NCI-H69 (cell line): ENCODE measurements at regions not wholly inside any gene's neighbourhood (a gene's known extent, or its start where the extent isn't known, plus 50 kb on each side); places are given as distances from the start of the nearest gene placed in this dataset.

Source experiments
- DNase-seq: peaks from one replicate; lab custom pipeline; 2025; lab: John Stamatoyannopoulos, UW

DNA sequence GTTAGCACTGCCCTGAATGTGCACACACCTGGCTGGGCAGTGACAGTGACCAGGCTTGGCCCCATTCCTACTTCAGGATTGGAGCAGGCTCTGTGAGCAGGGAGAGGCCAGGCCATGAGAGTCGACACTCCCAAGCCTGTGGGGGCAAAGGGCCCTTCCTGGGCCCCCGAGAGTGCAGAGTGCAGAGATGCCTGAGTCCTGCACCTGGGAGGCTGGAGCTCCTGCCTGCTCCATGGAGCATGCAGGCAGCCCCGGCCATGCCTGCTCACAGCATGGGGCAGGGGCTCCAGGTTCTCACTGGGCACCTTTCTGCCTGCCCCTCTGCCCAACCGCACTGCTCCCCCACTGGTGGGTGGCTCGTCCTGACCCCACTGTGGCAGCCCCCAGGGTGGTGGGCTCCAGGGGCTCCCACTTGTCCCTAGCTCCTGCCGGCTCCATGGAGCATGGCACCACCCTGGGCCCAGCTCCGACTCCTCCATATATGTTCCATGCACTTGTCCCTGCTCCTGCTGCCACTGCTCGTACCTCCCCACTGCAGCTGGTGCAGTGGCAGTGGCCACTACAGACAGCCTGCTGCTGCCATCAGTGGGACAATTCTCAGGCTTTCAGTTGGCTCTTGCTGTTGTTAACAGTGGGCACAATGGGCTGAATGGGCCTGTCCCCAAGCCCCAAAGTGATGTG lies 282.0 kb downstream of the RPRM start:
- DNase-seq: no peak

DNA sequence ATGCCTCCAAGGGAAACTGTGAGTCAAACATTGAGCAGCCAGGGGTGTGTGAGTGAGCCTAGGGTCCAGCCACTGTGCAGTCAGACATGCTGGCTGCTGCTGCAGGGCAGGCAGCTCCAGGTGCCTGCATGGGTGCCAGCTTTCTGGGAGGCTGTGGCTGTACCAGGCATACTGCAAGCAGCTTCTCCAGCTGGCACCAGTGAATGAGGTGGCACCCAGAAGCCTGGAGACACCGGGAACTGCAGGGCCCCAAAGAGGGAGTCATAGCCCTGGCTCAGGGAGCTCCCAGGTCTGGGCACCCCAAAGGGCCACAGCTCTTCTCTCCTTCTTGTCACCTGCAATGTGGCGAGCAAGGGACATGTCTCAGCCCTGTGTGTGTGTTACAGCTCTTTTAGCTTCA lies 283.2 kb downstream of the RPRM start:
- DNase-seq: no peak

DNA sequence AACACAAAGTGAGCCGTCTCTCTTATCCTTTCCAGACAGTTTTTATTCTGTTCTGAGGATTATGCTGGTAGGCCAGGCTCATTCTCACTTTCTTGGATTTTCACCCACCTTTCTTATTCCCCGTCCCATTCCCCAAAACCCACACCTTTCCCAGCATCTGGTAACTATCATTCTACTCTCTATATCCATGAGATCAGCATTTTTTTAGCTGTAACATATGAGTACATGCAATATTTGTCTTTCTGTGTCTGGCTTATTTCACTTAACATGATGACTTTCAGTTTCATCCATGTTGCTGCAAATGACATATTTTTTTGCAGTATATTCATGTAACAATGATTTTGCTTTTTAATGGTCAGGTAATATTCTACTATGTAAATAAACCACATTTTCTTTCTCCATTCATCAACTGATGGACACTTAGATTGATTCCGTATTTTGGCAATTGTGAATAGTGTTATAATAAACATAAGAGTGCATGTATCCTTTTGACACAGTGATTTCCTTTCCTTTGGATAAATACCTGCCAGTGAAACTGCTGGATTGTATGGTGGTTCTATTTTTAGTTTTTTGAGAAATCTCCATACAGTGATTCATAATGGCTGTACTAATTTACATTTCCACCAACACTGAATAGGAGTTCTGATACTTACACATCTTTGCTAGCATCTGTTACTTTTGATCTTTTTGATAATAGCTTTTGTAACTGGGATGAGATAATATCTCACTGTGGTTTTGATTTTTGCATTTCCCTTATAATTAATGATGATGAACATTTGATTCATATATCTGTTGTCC lies 289.3 kb downstream of the RPRM start:
- no peak for DNase-seq

DNA sequence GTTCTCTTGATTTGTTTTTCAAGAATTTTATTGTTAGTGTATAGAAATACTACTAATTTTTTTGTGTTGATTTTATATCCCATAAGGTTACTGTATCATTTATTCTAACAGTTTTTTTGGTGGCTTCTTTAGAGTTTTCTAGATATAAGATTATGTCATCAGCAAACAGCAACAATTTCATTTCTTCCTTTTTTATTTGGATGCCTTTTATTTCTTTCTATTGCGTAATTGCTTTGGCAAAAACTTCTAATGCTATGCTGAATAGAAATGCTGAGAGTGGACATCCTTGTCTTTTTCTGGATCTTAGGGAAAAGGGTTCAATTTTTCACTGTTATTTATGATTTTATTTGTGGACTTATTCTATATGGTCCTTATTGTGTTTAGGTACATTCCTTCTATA lies 298.8 kb downstream of the RPRM start:
- DNase-seq: no peak

DNA sequence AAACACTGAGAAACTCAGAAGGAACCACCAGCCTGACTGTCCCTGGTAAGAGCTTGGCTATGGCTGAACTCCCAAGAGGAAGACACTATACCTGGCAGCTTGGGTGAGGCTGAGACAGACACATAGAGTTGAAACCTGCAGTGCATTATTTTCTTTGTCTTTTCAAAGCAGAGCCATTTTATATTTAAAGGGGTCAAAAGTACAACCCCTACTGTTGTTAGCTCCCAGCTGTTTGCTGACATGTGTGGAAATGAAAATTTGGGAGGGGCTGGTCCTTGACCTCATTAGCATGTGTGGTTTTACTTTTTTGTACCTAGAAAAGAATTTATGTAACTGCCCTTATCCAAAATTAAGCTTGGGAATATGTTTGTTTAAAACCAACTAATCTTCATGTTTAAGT lies 309.0 kb downstream of the RPRM start:
- peak; percentile 81 for DNase-seq

DNA sequence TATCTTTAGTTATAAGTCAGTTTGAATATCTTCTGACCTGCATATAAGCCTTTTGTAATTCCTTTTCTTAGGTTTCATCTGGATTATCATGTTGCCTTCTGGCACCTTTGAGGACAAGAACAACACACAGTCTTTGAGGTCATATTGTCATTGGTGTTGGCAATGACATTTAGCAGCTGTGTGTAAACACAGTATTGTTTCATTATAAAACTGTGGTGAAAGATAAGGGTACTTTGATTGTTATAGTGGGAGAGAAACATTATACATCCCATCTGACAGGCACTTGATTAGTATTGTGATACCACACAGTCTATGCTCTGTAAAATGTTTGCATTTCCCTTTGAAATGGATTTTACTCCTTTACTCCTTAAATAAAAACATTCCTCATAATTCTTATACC lies 313.5 kb downstream of the RPRM start:
- no peak for DNase-seq

DNA sequence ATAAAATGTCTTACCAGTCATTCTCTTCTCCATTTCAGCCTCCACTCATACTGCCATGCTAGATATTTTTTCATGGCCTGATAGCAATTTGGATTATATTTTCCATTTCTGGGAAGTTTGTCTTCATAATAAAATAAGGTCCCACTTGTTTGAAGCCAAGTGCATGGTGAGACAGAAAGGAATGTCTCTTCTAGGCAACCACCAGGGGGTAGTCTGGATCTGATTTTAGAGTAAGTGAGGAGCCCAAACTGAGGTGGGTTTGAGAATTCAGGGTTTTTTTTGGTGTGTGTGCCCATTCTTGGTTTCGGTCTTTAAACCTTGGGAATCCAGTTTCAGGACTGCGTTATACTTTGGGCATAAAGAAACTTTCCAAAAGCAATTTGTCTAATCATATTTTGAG lies 315.5 kb downstream of the RPRM start:
- peak; percentile 68 for DNase-seq

DNA sequence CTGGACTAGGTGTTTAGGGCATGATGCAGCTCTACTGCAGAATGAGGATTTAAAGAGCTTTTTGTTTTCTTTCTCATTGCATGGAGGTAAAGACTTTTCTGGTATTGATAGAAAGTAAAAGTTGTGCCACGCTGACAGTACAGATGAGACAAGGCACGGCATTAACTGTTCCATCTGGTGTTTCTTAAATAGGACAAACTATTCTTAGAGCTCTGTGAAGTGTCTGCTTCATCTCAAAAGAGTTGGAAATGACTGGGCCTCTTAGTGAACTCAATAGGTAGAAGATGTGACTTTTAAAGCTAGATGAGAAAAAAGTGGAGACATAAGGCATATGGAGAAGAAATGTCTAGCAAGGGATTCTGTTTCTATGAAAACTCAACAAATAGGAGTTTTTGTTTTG lies 321.8 kb downstream of the RPRM start:
- no peak for DNase-seq

DNA sequence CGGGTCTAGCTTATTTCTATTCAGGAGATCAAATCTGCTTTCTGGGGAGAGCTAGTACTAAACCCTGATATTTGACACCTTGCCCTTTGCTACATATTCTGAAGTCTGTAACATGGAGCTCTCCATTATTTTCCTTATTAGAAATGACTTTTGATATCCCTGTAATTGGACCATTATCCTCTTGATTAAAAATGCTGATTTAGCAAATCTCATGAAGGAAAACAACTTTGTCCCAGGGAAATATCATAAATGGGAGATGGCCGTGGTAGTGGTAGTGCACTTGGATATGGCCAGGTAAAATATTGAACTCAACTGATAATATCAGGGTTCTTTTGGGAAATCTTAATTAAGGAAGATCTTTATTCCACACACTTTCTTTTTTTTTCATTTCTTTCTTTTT lies 326.5 kb downstream of the RPRM start:
- no peak for DNase-seq

DNA sequence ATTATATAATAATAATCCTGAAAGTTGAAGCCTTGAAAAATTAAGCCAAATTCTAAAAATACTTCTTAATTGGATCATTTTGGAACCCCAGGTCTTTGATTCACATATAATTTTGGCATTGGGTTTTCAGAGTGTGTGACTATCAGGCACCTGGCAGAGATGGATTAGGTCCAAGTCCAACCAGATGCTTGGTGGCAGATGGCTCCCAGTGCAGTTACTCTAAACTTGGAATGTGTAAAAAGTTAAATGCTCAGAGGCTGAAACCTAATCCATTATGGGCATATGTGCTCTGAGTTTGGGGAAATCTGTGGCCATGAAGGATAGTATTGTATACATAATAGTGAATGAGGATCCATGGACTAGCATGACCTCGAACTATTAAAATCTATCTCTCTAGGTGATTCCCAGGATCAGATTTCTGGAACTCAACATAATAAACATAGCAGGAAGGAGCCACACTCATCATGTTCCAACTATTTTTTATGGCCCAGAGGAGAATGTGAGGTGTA lies 333.0 kb downstream of the RPRM start:
- peak; percentile 81 for DNase-seq

DNA sequence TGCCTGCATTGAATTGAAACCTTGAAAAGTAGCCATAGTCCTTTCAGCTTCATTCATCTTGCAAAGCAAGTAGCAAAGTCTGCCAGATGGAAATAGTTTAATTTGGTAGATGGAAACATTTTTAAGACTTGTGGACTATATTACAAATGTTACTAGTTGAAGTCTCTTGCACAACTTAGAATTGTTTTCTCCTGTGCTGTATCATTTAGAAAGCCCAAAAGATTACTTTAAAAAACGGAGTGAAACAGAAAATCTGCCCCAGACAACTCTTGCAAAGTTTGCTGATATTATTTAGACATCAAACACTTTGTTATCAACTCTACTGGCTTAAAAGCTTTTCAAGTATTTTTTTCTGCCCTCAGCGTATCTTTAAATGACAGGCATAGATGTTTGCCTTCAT lies 335.0 kb downstream of the RPRM start:
- DNase-seq: no peak

DNA sequence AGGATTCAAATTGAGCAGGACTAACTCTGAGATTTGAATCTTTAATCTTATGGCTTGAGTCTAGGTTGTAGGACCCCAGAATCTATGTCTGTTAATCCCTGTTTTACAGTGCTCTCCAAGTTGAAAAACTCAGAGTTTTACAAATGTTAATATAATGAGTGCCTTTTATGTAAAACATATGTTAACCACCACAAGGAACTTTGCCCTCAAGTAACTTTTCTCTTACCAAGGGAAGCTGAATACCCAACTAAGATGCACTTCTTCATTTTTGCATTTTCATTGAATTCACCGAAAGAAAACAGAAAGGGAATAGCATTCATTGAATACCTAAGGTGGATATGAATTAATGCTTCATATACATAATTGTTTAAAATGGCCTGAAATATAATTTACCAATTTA lies 338.1 kb downstream of the RPRM start:
- DNase-seq: no peak

DNA sequence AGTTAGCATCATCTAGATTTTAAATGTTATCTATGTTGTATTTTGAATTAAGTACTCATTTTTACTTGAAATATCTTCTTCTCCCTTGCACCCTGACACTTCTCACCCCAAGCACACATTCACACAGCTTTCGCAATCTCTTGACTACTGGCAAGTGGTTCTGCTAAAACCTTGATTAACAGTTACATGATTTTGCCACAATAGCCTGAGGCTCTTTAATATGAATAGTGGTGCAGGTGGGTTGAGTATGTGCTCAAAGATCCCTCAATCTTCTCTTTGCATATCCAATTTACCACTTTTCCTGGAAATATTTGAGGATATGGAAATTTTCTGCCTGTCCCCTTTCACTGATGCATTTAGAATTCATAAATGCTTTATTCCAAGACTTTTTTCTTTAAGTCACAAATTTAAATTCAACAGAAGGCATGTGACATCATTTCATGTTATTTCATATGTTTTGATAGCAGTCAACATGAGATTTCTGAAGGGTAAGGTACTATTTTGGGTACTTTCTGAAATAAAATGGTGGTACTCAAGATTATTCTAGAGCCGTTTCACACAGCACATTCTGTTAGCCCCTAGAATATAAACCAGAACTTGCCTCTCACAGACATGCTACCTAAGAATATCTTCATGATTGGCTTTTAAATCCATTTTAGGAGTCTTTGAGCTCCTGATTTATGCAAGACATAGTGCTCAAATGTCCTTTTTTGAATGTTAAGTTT lies 339.7 kb downstream of the RPRM start:
- peak; percentile 2 for DNase-seq

DNA sequence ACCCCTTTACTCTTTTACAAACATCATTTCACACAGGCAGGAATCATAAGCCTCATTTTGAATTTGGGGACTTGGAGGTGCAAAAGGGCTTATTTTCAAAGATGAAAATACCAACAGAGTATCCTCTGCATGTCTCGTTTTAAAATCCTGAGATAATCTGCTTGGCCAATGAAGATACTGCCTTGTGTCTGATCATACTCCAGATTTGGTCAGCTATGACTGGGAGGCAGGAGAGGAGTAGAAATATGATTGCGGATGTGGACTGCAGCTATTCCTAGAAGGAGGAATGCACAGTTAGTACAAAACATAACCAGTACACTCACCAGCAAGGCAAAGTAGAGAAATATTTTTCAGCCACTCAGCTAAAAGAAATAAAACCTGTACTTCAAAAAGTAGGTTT lies 342.3 kb downstream of the RPRM start:
- no peak for DNase-seq

DNA sequence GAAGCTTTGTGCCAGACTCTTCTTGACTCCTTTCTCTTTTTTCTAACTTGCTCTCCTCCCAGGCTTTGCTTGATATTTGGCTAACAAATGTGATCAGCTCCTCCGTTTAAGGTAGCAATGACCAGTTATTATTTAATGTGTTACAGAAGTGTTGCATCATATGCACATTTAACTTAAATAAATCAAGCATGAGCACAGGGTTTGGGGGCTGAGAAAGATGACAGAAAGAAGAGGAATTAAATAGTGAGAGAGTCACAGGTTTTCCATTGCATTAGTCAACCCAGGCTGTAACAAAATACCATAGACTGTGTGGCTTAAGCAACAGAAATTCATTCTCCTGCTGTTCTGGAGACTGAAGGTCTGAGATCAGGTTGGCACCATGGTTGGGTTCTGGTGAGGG lies 343.8 kb downstream of the RPRM start:
- DNase-seq: no peak

DNA sequence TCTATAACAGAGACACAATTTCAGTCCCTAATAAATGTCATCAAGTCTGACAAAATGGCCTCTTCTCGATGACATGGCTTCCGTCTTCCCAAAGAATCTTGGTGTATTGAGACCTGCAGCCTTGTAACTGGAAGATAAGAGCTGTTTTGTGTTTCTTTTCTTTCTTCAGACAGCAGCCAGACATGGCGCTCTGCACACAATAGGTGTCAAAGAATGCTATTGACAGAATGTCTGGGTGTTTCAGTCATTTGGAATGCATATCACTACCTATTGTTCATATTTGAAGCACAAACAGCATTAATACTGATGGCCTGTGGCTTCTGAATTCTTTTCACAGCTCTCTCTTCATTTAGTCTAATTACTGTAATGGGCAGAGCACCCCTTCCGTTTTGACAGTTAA lies 344.8 kb downstream of the RPRM start:
- no peak for DNase-seq

DNA sequence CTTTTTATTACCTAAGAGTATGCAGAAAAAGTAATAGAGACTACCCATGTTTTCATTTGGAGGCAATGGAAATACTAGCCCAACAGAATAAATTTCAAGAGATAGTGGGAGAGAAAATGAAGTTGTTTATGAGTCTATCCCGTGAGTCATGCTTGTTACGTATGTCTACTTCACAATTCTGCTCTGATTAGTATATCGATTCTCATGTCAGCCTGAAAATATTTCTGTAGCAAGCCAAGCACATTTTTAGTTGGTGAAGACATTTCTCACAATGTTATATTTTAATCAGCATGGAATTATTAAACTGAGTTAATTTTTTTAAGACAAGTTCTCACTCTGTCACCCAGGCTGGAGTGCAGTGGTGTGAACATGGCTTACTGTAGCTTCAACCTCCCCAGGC lies 346.1 kb downstream of the RPRM start:
- DNase-seq: no peak

DNA sequence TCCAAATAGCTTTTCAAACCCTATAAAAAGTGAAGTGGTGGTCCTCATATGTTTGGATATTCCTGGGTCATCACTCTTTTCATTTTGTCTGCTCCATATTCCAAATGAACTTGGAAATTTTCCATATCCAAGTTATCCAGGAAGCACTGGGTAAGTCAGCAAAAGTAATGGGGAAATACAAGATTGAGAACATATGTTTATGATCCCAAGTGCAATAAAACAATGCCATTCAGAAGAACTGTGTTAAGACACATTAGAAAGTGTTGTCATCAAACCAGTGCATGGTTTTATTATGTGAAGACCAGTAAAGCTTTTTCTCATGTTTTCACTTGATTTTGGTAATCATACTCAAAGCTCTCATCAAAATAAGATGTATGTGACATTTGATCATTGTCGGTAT lies 363.4 kb downstream of the RPRM start:
- no peak for DNase-seq

DNA sequence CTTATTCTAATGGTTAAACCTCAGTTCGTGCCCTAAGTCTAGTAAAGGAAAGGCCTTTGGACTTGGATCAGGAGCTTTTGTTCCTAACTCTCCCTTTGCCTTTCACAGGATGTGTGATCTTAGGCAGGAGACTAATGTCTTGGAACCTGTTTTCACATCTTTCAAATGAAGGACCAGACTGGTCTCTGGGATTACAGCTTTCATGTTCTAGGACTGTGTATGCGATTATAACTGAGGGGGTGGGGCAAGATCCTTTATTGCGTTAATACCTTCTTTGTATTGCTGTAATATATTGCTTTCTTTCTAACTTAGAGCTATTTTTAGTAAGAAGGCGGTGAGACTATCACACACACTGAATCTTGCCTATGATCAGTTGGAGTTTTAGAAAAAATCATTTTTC lies 368.1 kb downstream of the RPRM start:
- DNase-seq: no peak

DNA sequence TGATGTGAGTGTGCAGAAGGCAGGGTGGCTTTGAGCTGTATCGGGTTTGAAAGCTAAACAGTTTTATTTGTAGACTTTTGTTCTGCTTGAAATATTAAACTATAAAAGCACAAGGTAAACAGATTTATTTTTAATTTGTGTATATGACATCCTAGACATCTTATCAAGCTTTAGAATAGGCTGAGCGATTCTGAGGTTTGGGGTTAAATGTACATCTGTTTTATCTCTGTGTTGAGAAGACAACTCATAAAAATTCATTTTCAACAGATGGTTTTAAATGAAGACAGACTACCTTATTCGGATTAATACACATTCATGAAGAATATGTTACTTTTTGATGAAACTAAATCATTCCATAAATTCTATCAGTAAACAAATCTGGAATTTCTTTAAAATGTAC lies 368.8 kb downstream of the RPRM start:
- DNase-seq: no peak

DNA sequence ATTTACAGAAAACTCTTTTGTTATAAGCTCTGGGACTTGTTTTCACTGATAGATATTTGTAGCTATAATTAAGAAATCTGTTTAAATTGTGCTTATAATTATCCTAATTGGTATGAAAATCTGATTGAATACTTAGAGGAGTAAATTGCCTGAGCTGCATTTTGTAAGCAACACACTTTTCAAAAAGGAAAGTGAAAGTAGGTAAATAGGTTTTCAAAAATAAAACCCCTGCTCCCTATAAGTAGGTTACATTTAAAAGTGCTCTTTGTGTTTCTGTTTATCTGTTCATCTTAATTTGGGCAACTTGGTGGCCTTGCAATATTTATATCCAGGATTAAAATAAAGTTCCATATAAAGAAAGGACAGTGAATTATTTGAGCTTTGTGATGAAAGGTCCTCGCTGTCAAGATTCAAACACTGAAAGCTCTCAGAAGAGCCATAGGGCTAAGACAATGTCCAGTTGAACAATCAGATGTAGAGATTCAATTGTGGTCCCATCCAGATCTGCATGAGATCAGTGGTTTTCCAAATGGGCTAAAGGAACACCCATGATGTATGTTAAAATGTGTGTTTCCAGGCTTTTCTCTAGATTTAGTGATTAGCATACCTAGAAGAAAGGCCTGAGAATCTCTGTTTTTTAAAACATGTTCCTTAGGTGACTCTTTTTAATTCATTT lies 371.6 kb downstream of the RPRM start:
- DNase-seq: no peak

DNA sequence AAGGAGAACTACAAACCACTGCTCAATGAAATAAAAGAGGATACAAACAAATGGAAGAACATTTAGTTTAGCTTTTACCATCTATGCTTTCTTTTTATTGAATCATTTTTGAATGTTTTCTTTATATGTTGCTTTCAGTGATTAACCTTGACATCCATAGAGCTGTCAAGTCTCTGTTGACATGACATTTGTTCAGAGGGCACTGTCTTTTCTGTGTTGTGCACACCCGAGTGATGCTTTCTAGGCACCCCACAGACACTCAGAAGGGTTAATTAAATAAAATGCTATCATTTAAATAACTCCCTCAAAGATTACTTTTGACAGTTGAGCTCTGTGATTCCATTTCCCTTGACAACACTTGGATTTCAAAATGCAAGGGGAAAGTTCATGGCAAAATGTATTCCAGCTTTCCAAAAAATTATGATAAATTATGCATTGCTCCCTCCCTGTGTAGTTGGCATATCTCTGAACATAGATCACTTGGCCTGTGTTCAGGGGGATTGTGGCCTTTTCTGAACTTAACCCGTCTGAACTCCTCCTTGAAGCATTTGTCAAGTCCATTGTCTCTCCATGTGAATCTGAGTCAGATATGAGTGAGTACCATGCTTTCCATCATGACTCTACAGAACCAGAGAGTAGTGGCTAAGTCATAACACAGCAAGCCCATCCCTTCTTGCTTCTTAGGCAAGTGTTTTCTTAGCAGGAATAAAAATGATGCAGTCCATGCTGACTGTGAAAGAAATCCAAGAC lies 372.6 kb downstream of the RPRM start:
- DNase-seq: no peak
